ENCODE measurements at regions not wholly inside any gene's neighbourhood (a gene's known extent, or its start where the extent isn't known, plus 50 kb on each side); places are given as distances from the start of the nearest gene placed in this dataset.
"Not testable (repeated sequence)": the region's sequence is repeated elsewhere in the genome, so short reads cannot be mapped to it uniquely, and the experiment has no call there.

- DNase-seq (ENCODE audit: low read depth in 2 of 3, low spot score in 1 of 3), result not testable (repeated sequence)
Measured at GRCh38 chr21:5975719-5976118, 4545.7 kb upstream of the TPTE start.

- not testable (repeated sequence) for DNase-seq (ENCODE audit: low read depth in 2 of 3, low spot score in 1 of 3)
Measured at GRCh38 chr21:5997586-5997985, 4523.8 kb upstream of the TPTE start.

DNA sequence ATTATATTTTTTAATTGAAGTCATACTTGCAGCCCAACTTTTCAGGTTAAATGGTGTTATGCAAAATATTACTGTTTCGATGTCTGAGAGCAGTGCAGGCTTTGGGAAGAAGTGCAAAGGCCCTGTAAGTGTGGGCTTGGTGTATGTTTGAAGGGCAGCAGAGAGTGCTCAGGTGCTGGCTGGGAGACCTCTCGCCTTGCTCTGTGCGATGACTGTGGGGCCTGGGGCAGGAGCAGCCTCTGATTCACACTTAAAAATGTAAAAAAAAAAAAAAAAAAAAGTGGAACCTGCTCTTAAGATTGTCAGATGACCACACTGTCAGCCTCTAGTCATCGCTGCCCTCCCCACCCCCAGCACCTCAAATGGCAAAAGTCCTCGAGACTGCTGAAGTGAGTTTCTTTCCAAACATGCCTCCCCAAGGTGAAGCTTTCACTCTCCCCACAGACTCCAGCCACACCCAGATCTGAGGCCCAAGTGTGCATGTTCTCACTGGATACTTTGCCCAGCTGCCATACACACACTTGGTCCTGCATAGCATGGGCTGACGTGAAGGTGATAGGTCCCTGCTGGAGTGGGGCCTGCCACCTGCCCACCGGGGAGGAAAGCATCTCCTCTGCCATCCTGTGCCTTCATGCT, 4505.8 kb upstream of the TPTE start:
- not testable (repeated sequence) for DNase-seq (ENCODE audit: low read depth in 2 of 3, low spot score in 1 of 3)

GRCh38 chr21:6020460-6020859, 4500.9 kb upstream of the TPTE start:
- not testable (repeated sequence) for DNase-seq (ENCODE audit: low read depth in 2 of 3, low spot score in 1 of 3)

GRCh38 chr21:6020953-6021716, 4500.2 kb upstream of the TPTE start:
- DNase-seq (ENCODE audit: low read depth in 2 of 3, low spot score in 1 of 3), result not testable (repeated sequence)

- not testable (repeated sequence) for DNase-seq (ENCODE audit: low read depth in 2 of 3, low spot score in 1 of 3)
Measured at GRCh38 chr21:6021717-6022270, 4499.6 kb upstream of the TPTE start.

GRCh38 chr21:6023331-6023730, 4498.1 kb upstream of the TPTE start:
- DNase-seq (ENCODE audit: low read depth in 2 of 3, low spot score in 1 of 3), result not testable (repeated sequence)

- DNase-seq (ENCODE audit: low read depth in 2 of 3, low spot score in 1 of 3), result not testable (repeated sequence)
Measured at GRCh38 chr21:6025139-6025538, 4496.2 kb upstream of the TPTE start.

DNA sequence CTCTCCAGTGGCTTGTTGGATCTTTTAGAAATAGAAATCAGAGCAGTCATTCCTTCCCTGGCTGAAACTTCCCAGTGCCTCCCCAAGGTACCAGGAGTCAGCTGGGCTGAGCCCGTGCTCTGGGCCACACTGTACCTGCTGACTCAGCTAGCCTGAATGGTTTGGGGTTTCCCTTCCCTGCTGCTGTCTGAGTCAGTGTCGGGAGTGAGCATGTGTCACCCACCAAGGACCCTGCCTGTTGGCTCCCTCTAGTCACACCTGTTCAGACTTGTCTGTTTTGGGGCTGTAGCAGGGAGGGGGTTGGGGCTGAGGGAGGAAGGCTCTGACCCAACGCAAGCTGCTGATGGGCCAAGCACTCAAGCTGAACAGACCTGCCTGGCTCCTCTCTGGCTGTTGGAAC, 4493.9 kb upstream of the TPTE start:
- not testable (repeated sequence) for DNase-seq (ENCODE audit: low read depth in 2 of 3, low spot score in 1 of 3)

- DNase-seq (ENCODE audit: low read depth in 2 of 3, low spot score in 1 of 3), result not testable (repeated sequence)
Measured at GRCh38 chr21:6034124-6034678, 4487.2 kb upstream of the TPTE start.

GRCh38 chr21:6034820-6035473, 4486.4 kb upstream of the TPTE start:
- DNase-seq (ENCODE audit: low read depth in 2 of 3, low spot score in 1 of 3), result not testable (repeated sequence)

- DNase-seq (ENCODE audit: low read depth in 2 of 3, low spot score in 1 of 3), result not testable (repeated sequence)
Measured at GRCh38 chr21:6035474-6036155, 4485.8 kb upstream of the TPTE start.

- DNase-seq (ENCODE audit: low read depth in 2 of 3, low spot score in 1 of 3), result not testable (repeated sequence)
Measured at GRCh38 chr21:6039224-6039623, 4482.2 kb upstream of the TPTE start.

DNA sequence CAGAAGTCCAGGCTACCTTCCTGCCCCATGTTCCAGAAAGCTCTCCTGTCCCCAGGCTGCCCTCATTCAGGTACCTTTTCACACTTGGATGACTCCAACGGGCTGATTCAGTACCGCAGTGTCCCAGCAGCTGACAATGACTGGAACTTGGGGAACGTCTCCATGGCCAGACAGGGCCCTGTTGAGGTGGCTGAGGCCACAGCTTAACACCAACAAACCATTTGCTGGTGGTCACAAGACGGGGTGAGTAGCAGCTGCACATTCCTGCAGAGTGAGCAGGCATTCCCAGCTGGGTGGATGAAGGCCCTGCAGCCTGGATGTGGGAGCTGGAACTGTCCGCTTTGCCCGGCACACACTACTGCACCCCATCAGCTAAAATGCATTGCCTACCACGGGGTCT, 4481.3 kb upstream of the TPTE start:
- DNase-seq (ENCODE audit: low read depth in 2 of 3, low spot score in 1 of 3), result not testable (repeated sequence)

- DNase-seq (ENCODE audit: low read depth in 2 of 3, low spot score in 1 of 3), result not testable (repeated sequence)
Measured at GRCh38 chr21:6043430-6044275, 4477.7 kb upstream of the TPTE start.

- not testable (repeated sequence) for DNase-seq (ENCODE audit: low read depth in 2 of 3, low spot score in 1 of 3)
Measured at GRCh38 chr21:6044695-6045094, 4476.7 kb upstream of the TPTE start.

DNA sequence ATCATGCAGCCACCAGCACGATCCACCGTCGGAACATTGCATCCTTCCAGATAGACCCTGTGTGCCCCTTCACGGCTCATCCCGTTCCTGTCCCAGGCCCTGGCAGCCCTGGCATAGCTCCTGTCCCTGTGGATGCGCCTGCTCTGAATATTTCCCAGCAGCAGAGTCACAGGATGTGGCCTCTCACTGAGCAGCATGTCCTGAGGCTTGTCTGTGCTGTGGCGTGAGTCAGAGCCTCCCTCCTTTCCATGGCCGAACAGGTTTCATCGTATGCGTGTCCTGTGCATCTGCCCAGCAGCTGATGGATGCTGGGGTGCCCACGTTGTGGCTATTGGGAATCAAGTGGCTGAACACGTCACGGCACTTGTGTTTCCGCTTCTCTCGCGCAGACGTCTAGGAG, 4471.5 kb upstream of the TPTE start:
- DNase-seq (ENCODE audit: low read depth in 2 of 3, low spot score in 1 of 3), result not testable (repeated sequence)

GRCh38 chr21:6052109-6052508, 4469.3 kb upstream of the TPTE start:
- not testable (repeated sequence) for DNase-seq (ENCODE audit: low read depth in 2 of 3, low spot score in 1 of 3)

- not testable (repeated sequence) for DNase-seq (ENCODE audit: low read depth in 2 of 3, low spot score in 1 of 3)
Measured at GRCh38 chr21:6053145-6053544, 4468.2 kb upstream of the TPTE start.

DNA sequence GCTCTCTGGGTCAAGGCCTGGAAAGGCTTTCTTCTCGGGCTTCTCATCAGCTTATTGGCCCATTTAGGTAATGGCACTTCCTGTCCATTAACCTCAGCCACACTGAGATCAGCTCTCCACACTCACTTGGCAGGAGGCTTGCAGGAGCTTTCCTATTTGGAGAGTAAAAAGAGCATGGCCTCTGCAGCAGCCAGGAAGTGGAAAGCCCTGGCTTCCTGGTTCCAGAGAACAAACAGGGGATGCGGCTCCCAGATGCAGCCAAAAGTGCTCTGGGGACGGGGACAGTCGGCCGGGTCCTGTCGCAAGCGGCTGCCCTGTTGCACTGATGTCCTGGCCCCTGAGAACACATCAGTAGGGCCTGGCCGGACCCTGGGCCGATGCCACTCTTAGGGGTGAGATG, 4462.4 kb upstream of the TPTE start:
- DNase-seq (ENCODE audit: low read depth in 2 of 3, low spot score in 1 of 3), result not testable (repeated sequence)

Measured in stimulated activated CD4-positive, alpha-beta T cell treated with anti-CD3 and anti-CD28 coated beads, Interleukin-12 subunit alpha, Interleukin-12 subunit beta, amount 100 ng/mL, for 48 hours (primary cell).